Stimulated activated naive B cell treated with anti-CD40 and anti-IgM and Interleukin-4, amounts not matched to agents 10 μg/mL and 1 μg/mL and 100 μg/mL, for 72 hours (primary cell): ENCODE measurements at regions not wholly inside any gene's neighbourhood (a gene's known extent, or its start where the extent isn't known, plus 50 kb on each side); places are given as distances from the start of the nearest gene placed in this dataset.
"Not testable (repeated sequence)": the region's sequence is repeated elsewhere in the genome, so short reads cannot be mapped to it uniquely, and the experiment has no call there.

ENCODE experiments used
- ATAC-seq, 2 donors: fragments of 150-1000 bp; cut with Tn5 transposase; replicated peaks; 2 replicates each; pipeline ENCODE4 v1.10.0; 2021; ENCODE audit warnings: moderate library complexity in 1 of 2
- DNase-seq: peaks from one replicate; pipeline ENCODE4 v3.0.0; 2021
- H3K27ac Mint-ChIP-seq: one replicate; pipeline ENCODE4 v1.8.0; 2022; ENCODE audit warnings: mild to moderate bottlenecking, mixed read lengths
- H3K27me3 Mint-ChIP-seq, 2 donors: one replicate each; pipeline ENCODE4 v1.8.0; 2022; ENCODE audit warnings: mixed read lengths in 2 of 2
- H3K36me3 Mint-ChIP-seq, 2 donors: one replicate each; pipeline ENCODE4 v1.8.0; 2022; ENCODE audit warnings: mixed read lengths in 2 of 2, mild to moderate bottlenecking in 1 of 2
- H3K4me1 Mint-ChIP-seq, 2 donors: one replicate each; pipeline ENCODE4 v1.8.0; 2022; ENCODE audit warnings: mixed read lengths in 2 of 2, mild to moderate bottlenecking in 1 of 2
- H3K4me3 Mint-ChIP-seq, 2 donors: one replicate each; pipeline ENCODE4 v1.8.0; 2022; ENCODE audit warnings: mild to moderate bottlenecking in 2 of 2, mixed read lengths in 2 of 2, moderate library complexity in 1 of 2
- H3K9me3 Mint-ChIP-seq, 2 donors: one replicate each; pipeline ENCODE4 v1.8.0; 2022; ENCODE audit warnings: mixed read lengths in 2 of 2, mild to moderate bottlenecking in 1 of 2

GRCh38 chr1:115545096-115545720, 96.6 kb upstream of the VANGL1 start:
- Mint-ChIP-seq H3K27ac (no peak overlapping the region), H3K9me3 (peaks cover 0 to 1% of the 10 kb centered on the region in 2 donors), H3K27me3 (peaks cover 0 to 6% of the 10 kb centered on the region in 2 donors), H3K4me1 (no peaks in the 10 kb centered on the region), H3K36me3 (no peaks in the 10 kb centered on the region), H3K4me3 (no peak overlapping the region)
- DNase-seq (no peak), ATAC-seq (no peak)

- Mint-ChIP-seq H3K4me3 (no peak overlapping the region), H3K36me3 (no peaks in the 10 kb centered on the region), H3K4me1 (no peaks in the 10 kb centered on the region), H3K27me3 (peaks cover 0 to 6% of the 10 kb centered on the region in 2 donors), H3K9me3 (peaks cover 4 to 6% of the 10 kb centered on the region in 2 donors), H3K27ac (no peak overlapping the region)
- DNase-seq = no peak
- no peak for ATAC-seq
Observed at GRCh38 chr1:115544131-115544530, 97.6 kb upstream of the VANGL1 start.

- DNase-seq = no peak
- Mint-ChIP-seq H3K36me3 (no peaks in the 10 kb centered on the region), H3K9me3 (peaks cover 4 to 6% of the 10 kb centered on the region in 2 donors), H3K27me3 (peaks cover 0 to 6% of the 10 kb centered on the region in 2 donors), H3K4me3 (no peak overlapping the region), H3K27ac (no peak overlapping the region), H3K4me1 (no peaks in the 10 kb centered on the region)
- no peak for ATAC-seq
Observed at GRCh38 chr1:115543247-115543646, 98.5 kb upstream of the VANGL1 start.

- Mint-ChIP-seq H3K36me3 (no peaks in the 10 kb centered on the region), H3K4me3 (no peak overlapping the region), H3K9me3 (peaks cover 5 to 6% of the 10 kb centered on the region in 2 donors), H3K27me3 (peaks cover 4 to 6% of the 10 kb centered on the region in 2 donors), H3K4me1 (no peaks in the 10 kb centered on the region), H3K27ac (no peak overlapping the region)
- ATAC-seq (no peak), DNase-seq (no peak)
Observed at GRCh38 chr1:115539736-115540135, 102.0 kb upstream of the VANGL1 start.

DNA sequence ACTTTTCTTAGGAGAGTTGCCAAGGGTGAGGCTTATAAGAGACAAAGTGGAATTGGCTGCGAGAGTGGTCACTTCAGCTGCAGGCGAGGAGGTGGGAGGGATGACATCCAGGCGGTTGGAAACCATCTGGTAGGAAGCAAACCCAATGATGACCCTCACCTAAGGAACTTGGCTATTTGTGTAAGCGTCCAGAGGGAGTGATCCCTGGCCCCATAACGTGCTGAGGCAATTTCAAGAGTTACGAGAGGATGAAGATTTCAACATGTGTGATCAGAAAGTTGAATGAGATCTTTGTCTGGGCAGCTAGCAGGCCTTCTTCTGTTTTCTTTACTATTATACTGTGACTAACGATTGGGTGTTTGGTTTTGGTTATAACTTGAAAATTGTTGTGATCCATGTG, 102.7 kb upstream of the VANGL1 start:
- peaks cover 5 to 6% of the 10 kb centered on the region in 2 donors for H3K9me3 Mint-ChIP-seq
- H3K27ac Mint-ChIP-seq = no peak overlapping the region
- H3K4me3 Mint-ChIP-seq = no peak overlapping the region
- no peaks in the 10 kb centered on the region for H3K4me1 Mint-ChIP-seq
- no peaks in the 10 kb centered on the region for H3K36me3 Mint-ChIP-seq
- ATAC-seq (no peak), DNase-seq (no peak)
- peaks cover 3 to 4% of the 10 kb centered on the region in 2 donors for H3K27me3 Mint-ChIP-seq

DNA sequence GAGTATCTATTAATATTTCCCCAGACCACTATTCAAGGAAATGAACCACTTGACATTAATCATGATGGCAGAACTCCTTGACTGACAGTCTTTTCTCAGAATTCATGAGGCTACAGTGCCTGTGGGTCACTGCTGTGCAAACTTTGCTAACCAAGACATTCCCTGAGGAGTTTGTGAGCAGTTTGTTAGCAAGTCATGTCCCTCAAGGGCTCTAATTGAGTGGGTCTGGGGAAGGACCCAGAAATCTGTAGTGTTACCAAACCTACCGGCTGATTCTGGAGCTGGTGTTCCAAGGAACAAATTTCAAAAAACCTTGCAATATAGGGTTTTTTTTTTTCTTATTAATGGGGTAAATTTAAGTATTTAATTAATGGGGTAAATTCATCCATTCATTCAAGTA, 103.2 kb upstream of the VANGL1 start:
- H3K9me3 Mint-ChIP-seq = peaks cover 4 to 6% of the 10 kb centered on the region in 2 donors

DNA sequence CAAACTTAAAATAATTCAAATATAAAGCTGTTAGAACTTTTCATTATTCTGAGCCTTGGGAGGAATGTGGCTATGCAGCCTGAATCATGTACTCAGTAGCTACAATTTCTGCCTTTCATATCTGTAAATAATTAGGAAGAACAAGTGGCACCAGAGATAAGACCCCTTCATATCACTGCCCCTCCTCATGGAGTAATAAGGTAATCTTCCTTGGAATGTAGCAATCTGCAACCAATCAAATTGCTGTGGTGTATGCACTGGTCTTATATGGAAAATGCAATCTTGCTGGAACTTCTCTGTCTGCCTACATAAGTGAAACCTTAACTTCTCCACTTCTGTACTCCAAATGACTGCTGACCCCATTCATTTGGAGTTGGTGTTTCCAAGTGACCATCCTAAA, 104.4 kb upstream of the VANGL1 start:
- Mint-ChIP-seq H3K9me3 (peaks cover 4 to 6% of the 10 kb centered on the region in 2 donors), H3K36me3 (no peaks in the 10 kb centered on the region), H3K27ac (no peak overlapping the region), H3K27me3 (peaks cover 0 to 4% of the 10 kb centered on the region in 2 donors), H3K4me1 (no peaks in the 10 kb centered on the region), H3K4me3 (no peak overlapping the region)
- DNase-seq = no peak
- ATAC-seq = no peak

More for the DNA sequence above, 103.2 kb upstream of the VANGL1 start:
- Mint-ChIP-seq H3K27ac (no peak overlapping the region), H3K27me3 (peaks cover 0 to 4% of the 10 kb centered on the region in 2 donors), H3K4me1 (no peaks in the 10 kb centered on the region), H3K4me3 (no peak overlapping the region), H3K36me3 (no peaks in the 10 kb centered on the region)
- no peak for ATAC-seq
- DNase-seq = no peak

GRCh38 chr1:115536279-115536816, 105.4 kb upstream of the VANGL1 start:
- no peak overlapping the region for H3K27ac Mint-ChIP-seq
- no peaks in the 10 kb centered on the region for H3K4me1 Mint-ChIP-seq
- no peak for DNase-seq
- H3K36me3 Mint-ChIP-seq = no peaks in the 10 kb centered on the region
- peaks cover 0 to 4% of the 10 kb centered on the region in 2 donors for H3K27me3 Mint-ChIP-seq
- peaks cover 4 to 6% of the 10 kb centered on the region in 2 donors for H3K9me3 Mint-ChIP-seq
- ATAC-seq = no peak
- H3K4me3 Mint-ChIP-seq = no peak overlapping the region

DNA sequence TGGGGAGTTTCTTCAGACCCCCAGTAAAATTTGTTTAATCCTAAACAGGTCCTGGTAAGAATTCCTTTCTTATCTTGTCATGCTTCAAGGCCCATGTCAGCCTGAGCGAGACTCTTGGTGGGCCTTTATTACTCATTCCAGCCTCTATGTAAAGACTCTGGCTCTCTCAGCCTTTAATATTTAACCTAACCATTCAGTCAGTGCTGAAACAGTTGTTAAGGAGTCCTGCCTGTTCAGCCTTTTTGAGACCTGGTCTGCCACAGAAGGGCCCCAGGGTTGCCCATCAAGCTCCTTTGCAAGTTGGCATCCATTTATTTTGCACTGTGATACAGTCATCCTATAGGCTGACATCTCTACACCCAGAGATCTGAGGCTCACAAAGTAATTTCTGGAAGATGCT, 107.7 kb upstream of the VANGL1 start:
- Mint-ChIP-seq H3K4me3 (no peak overlapping the region), H3K9me3 (peaks cover 0 to 1% of the 10 kb centered on the region in 2 donors), H3K36me3 (no peaks in the 10 kb centered on the region), H3K27ac (no peak overlapping the region), H3K4me1 (no peaks in the 10 kb centered on the region), H3K27me3 (peaks cover 0 to 8% of the 10 kb centered on the region in 2 donors)
- no peak for ATAC-seq
- no peak for DNase-seq

DNA sequence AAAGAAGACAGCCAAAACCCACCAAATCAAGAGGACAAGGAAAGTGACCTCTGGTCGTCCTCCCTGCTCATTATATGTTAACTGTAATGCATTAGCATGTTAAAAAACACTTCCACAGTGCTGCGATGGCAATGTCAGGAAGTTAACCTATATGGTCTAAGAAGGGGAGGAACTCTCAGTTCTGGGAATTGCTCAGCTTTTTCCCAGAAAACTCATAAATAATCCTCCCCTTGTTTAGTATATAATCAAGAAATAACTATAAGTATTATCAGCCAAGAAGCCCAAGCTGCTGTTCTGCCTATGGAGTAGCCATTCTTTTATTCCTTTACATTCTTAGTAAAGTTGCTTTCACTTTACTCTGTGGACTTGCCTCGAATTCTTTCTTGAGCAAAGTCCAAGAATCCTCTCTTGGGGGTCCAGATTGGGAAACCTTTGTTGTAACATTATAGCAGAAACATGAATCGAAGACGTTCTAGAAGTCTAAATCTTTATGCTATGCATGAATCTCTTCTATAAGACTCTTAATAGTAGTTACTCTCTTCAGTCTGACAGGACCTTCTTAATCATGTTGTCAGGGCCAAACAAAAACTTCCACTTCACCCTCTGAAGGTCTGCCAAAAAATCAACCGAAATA, 110.0 kb upstream of the VANGL1 start:
- Mint-ChIP-seq H3K27me3 (peaks cover 0 to 10% of the 10 kb centered on the region in 2 donors), H3K4me1 (no peaks in the 10 kb centered on the region), H3K4me3 (no peak overlapping the region), H3K36me3 (no peaks in the 10 kb centered on the region), H3K9me3 (peaks cover 0 to 1% of the 10 kb centered on the region in 2 donors), H3K27ac (no peak overlapping the region)
- DNase-seq (no peak), ATAC-seq (no peak)

DNA sequence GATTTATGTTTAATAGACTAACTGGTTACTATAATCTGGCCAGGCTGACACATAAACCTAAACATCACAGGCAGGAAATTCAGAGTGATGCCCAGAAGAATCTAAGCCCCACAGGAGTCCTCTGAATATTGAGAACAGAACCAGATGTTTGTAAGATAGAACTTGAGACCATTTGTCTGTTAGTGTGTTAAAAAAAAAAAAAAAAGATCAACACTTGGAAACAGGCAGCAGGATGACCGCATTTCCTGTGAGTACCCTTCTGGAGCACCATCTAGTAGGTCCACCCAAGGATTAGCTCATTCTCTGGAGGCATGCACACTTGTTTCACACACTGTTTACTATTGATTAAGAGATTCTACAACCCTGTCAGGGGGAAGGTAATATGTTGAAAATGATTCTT, 111.4 kb upstream of the VANGL1 start:
- ATAC-seq (no peak), DNase-seq (no peak)
- Mint-ChIP-seq H3K27ac (no peak overlapping the region), H3K27me3 (peaks cover 0 to 5% of the 10 kb centered on the region in 2 donors), H3K4me1 (no peaks in the 10 kb centered on the region), H3K9me3 (peaks cover 0 to 1% of the 10 kb centered on the region in 2 donors), H3K4me3 (no peak overlapping the region), H3K36me3 (no peaks in the 10 kb centered on the region)

DNA sequence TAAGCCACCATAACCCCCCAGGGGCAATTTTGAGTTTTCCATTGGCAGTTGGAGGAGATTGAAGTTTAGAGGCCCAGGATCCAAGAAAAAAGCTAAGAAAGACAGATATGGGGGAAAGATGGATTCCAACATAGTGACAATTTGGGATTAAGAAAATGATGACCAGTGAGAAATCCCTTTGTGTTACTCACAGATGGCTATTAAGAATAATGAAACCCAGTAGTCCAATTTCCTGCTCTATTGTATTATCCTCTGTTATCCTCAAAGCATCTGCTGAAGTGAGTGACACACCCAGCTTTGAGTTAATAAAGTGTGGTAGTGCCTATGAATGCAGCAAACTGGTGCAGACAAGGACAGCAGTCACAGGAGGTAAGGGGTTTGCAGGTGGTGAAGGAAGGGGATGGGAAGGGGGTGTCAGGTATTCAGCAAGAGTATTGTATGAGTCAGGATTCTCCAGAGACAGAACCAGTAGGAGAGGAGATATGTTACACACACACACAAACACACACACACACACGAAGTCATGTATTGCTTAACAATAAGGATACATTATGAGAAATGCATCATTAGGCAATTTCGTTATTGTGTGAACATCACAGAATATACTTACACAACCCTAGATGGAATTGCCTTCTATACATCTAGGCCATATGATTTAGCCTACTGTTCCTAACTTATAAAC, 112.4 kb upstream of the VANGL1 start:
- H3K9me3 Mint-ChIP-seq = no peaks in the 10 kb centered on the region
- H3K4me3 Mint-ChIP-seq = no peak overlapping the region
- H3K27me3 Mint-ChIP-seq = peaks cover 0 to 5% of the 10 kb centered on the region in 2 donors
- H3K27ac Mint-ChIP-seq = no peak overlapping the region
- H3K4me1 Mint-ChIP-seq = no peaks in the 10 kb centered on the region
- DNase-seq = no peak
- no peak for ATAC-seq
- no peaks in the 10 kb centered on the region for H3K36me3 Mint-ChIP-seq

GRCh38 chr1:115528336-115528735, 113.4 kb upstream of the VANGL1 start:
- H3K4me1 Mint-ChIP-seq, H3K9me3 Mint-ChIP-seq: not testable (repeated sequence)

DNA sequence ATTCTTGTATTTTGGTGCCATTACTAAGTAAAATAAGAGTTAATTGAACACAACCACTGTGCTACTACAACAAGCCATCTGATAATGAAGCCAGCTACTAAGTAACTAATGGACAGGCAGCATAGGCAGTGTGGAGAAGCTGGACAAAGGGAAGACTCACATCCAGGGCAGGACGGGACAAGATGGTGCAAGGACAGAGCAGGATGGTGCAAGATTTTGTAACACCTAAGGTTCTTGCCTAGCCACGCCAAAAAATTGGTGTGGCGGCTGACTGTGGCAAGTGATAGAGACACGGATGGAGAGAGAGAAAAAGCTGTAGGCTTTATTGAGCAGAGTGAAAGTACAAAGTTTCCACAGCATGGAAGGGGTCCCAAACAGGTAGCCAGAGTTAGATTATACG, 114.0 kb upstream of the VANGL1 start:
- peaks cover 0 to 5% of the 10 kb centered on the region in 2 donors for H3K27me3 Mint-ChIP-seq
- no peak for ATAC-seq
- no peaks in the 10 kb centered on the region for H3K9me3 Mint-ChIP-seq
- no peaks in the 10 kb centered on the region for H3K4me1 Mint-ChIP-seq
- no peaks in the 10 kb centered on the region for H3K36me3 Mint-ChIP-seq
- no peak for DNase-seq
- H3K27ac Mint-ChIP-seq = no peak overlapping the region
- H3K4me3 Mint-ChIP-seq = no peak overlapping the region

More at GRCh38 chr1:115528336-115528735, 113.4 kb upstream of the VANGL1 start:
- H3K4me3 Mint-ChIP-seq, DNase-seq, H3K27me3 Mint-ChIP-seq, H3K27ac Mint-ChIP-seq, H3K36me3 Mint-ChIP-seq, ATAC-seq: not testable (repeated sequence)
